IMR-90 (cell line): ENCODE measurements at regions not wholly inside any gene's neighbourhood (a gene's known extent, or its start where the extent isn't known, plus 50 kb on each side); places are given as distances from the start of the nearest gene placed in this dataset.

ENCODE experiments used
- ATAC-seq: fragments of 200-7000 bp; cut with Tn5 transposase; 2 replicates; pipeline ENCODE4 v1.9.1; 2020; ENCODE audit warnings: low read depth, mild to moderate bottlenecking, moderate library complexity
- BruUV-seq: library from RNA; stranded (reverse); fragments of 400-500 nt; replicated peaks from 2 replicates; lab custom pipeline; 2021; lab: Mats Ljungman, UMichigan
- CTCF ChIA-PET: fragments of 300-600 bp; formaldehyde crosslinking; extraction: SDS; loops from one replicate; lab custom pipeline; 2021; ENCODE audit warnings: antibody characterized with exemption; lab: Yijun Ruan, JAX
- POLR2A ChIA-PET: fragments of 300-600 bp; sonication (Branson Sonifier 250); formaldehyde crosslinking; loops from one replicate; lab custom pipeline; 2022; ENCODE audit warnings: antibody characterized with exemption; ENCODE audit not compliant: unreplicated experiment; lab: Charles Lee
- DNase-seq: peaks from one replicate; pipeline ENCODE4 v3.0.0; 2013
- H2AFZ ChIP-seq: replicated peaks from 2 replicates; pipeline ENCODE3; 2013; ENCODE audit warnings: low read length, mild to moderate bottlenecking; ENCODE audit not compliant: poor library complexity
- H2AK5ac ChIP-seq: 2 replicates; pipeline ENCODE4 v1.6.1; 2013; ENCODE audit warnings: low read depth, low read length, inconsistent platforms
- H2AK9ac ChIP-seq: replicated peaks from 2 replicates; pipeline ENCODE3; 2013; ENCODE audit warnings: mild to moderate bottlenecking, low read depth, low read length, moderate library complexity; ENCODE audit not compliant: poor library complexity
- H2BK120ac ChIP-seq: 2 replicates; pipeline ENCODE4 v1.6.1; 2013; ENCODE audit warnings: low read depth, low read length, inconsistent platforms
- H2BK15ac ChIP-seq: 3 replicates; pipeline ENCODE4 v1.6.1; 2013; ENCODE audit warnings: low read depth, low read length, inconsistent platforms
- H2BK20ac ChIP-seq: 2 replicates; pipeline ENCODE4 v1.6.1; 2013; ENCODE audit warnings: low read depth, mild to moderate bottlenecking, inconsistent platforms, low read length, moderate library complexity
- H2BK5ac ChIP-seq: 2 replicates; pipeline ENCODE4 v1.6.1; 2013; ENCODE audit warnings: mild to moderate bottlenecking, low read depth, low read length, inconsistent platforms; ENCODE audit not compliant: poor library complexity, severe bottlenecking
- H3K14ac ChIP-seq: replicated peaks from 2 replicates; pipeline ENCODE4 v1.6.1; 2013; ENCODE audit warnings: low read depth, low read length, inconsistent platforms
- H3K18ac ChIP-seq: 2 replicates; pipeline ENCODE4 v1.6.1; 2013; ENCODE audit warnings: low read depth, low read length, control low read depth
- H3K23ac ChIP-seq: 2 replicates; pipeline ENCODE4 v1.6.1; 2013; ENCODE audit warnings: low read depth, low read length, inconsistent platforms
- H3K27ac ChIP-seq: 2 replicates; pipeline ENCODE4 v1.5.1; 2013; ENCODE audit warnings: mild to moderate bottlenecking, control low read depth, low read length; ENCODE audit not compliant: insufficient read depth
- H3K27me3 ChIP-seq: 2 replicates; pipeline ENCODE4 v1.6.1; 2013; ENCODE audit warnings: low read length; ENCODE audit not compliant: control insufficient read depth, insufficient read depth
- H3K36me3 ChIP-seq: 2 replicates; pipeline ENCODE4 v1.6.1; 2013; ENCODE audit warnings: low read length, mixed read lengths; ENCODE audit not compliant: control insufficient read depth, insufficient read depth
- H3K4ac ChIP-seq: 2 replicates; pipeline ENCODE4 v1.6.1; 2013; ENCODE audit warnings: low read depth, low read length, inconsistent platforms
- H3K4me1 ChIP-seq: 2 replicates; pipeline ENCODE4 v1.6.1; 2013; ENCODE audit warnings: low read length, mixed read lengths; ENCODE audit not compliant: control insufficient read depth, insufficient read depth
- H3K4me2 ChIP-seq: 2 replicates; pipeline ENCODE4 v1.6.1; 2013; ENCODE audit warnings: low read depth, mild to moderate bottlenecking, control low read depth, low read length, moderate library complexity
- H3K4me3 ChIP-seq: 2 replicates; pipeline ENCODE4 v1.5.1; 2013; ENCODE audit warnings: low read depth, mild to moderate bottlenecking, control low read depth, low read length, moderate library complexity; ENCODE audit not compliant: insufficient read depth
- H3K56ac ChIP-seq: 2 replicates; pipeline ENCODE4 v1.6.1; 2013; ENCODE audit warnings: low read length, inconsistent platforms; ENCODE audit not compliant: insufficient read depth; ENCODE audit errors: extremely low read depth
- H3K79me1 ChIP-seq, 2 experiments: 2 replicates each; pipeline ENCODE4 v1.6.1; 2013; ENCODE audit warnings: low read length in 2 of 2, inconsistent platforms in 1 of 2, low read depth in 1 of 2
- H3K9ac ChIP-seq: 2 replicates; pipeline ENCODE4 v1.6.1; 2013; ENCODE audit warnings: low read depth, low read length, control low read depth
- H3K9me1 ChIP-seq: 2 replicates; pipeline ENCODE4 v1.6.1; 2013; ENCODE audit warnings: low read length, inconsistent platforms; ENCODE audit not compliant: insufficient read depth
- H3K9me3 ChIP-seq: 2 replicates; pipeline ENCODE4 v1.6.1; 2013; ENCODE audit warnings: low read length; ENCODE audit not compliant: control insufficient read depth, insufficient read depth
- H4K20me1 ChIP-seq: 2 replicates; pipeline ENCODE4 v1.6.1; 2013; ENCODE audit warnings: low read length, inconsistent platforms; ENCODE audit not compliant: insufficient read depth
- H4K5ac ChIP-seq: 2 replicates; pipeline ENCODE4 v1.6.1; 2013; ENCODE audit warnings: mild to moderate bottlenecking, low read depth, low read length, control low read depth
- H4K8ac ChIP-seq, 2 experiments: 2 replicates each; pipeline ENCODE4 v1.6.1; 2013; ENCODE audit warnings: low read depth in 2 of 2, low read length in 2 of 2, control low read depth in 1 of 2, inconsistent platforms in 1 of 2
- H4K91ac ChIP-seq: 2 replicates; pipeline ENCODE4 v1.6.1; 2013; ENCODE audit warnings: low read depth, low read length, inconsistent platforms; ENCODE audit not compliant: insufficient read depth
- BHLHE40 ChIP-seq: fragments of 150-350 bp; IDR thresholded peaks from 2 replicates; pipeline ENCODE4 v1.6.1; 2016; ENCODE audit warnings: mild to moderate bottlenecking, low read depth, low read length
- CEBPB ChIP-seq: IDR thresholded peaks from 2 replicates; pipeline ENCODE4 v1.6.1; 2012; ENCODE audit warnings: low read depth, low read length, improper control_type of control experiment
- CHD1 ChIP-seq: IDR thresholded peaks from 2 replicates; pipeline ENCODE4 v1.6.1; 2012; ENCODE audit warnings: low read depth, low read length, improper control_type of control experiment
- FOS ChIP-seq: fragments of 150-350 bp; IDR thresholded peaks from 2 replicates; pipeline ENCODE4 v1.6.1; 2016; ENCODE audit warnings: low read depth, low read length
- MAFK ChIP-seq: IDR thresholded peaks from 2 replicates; pipeline ENCODE4 v1.6.1; 2012; ENCODE audit warnings: low read depth, low read length, improper control_type of control experiment
- MXI1 ChIP-seq: IDR thresholded peaks from 2 replicates; pipeline ENCODE4 v1.6.1; 2012; ENCODE audit warnings: low read depth, mild to moderate bottlenecking, low read length, moderate library complexity, borderline replicate concordance
- NFE2L2 ChIP-seq: fragments of 150-350 bp; IDR thresholded peaks from 2 replicates; pipeline ENCODE4 v1.6.1; 2016; ENCODE audit warnings: low read depth, mild to moderate bottlenecking, low read length
- POLR2A ChIP-seq: IDR thresholded peaks from 2 replicates; pipeline ENCODE4 v1.6.1; 2012; ENCODE audit warnings: mild to moderate bottlenecking, low read depth, low read length
- RAD21 ChIP-seq: IDR thresholded peaks from 2 replicates; pipeline ENCODE4 v1.6.1; 2012; ENCODE audit warnings: low read length, improper control_type of control experiment
- RCOR1 ChIP-seq: IDR thresholded peaks from 2 replicates; pipeline ENCODE4 v1.6.1; 2012; ENCODE audit warnings: mild to moderate bottlenecking, low read length, improper control_type of control experiment; ENCODE audit not compliant: insufficient replicate concordance
- RFX5 ChIP-seq: IDR thresholded peaks from 2 replicates; pipeline ENCODE4 v1.8.0; 2012; ENCODE audit warnings: low read depth, mild to moderate bottlenecking, low read length, moderate library complexity
- SMC3 ChIP-seq: fragments of 150-350 bp; IDR thresholded peaks from 2 replicates; pipeline ENCODE4 v1.6.1; 2016; ENCODE audit warnings: low read depth, mild to moderate bottlenecking, antibody characterized with exemption, low read length, moderate library complexity
- WGBS, 2 experiments: methylation state at CpG; one replicate each; pipeline versions ENCODE4 v1.1.5 to v1.1.7; 2013; ENCODE audit warnings: missing lambda C conversion rate in 2 of 2; ENCODE audit not compliant: insufficient read length in 1 of 2; ENCODE audit errors: extremely low coverage in 2 of 2; 5-methylcytosine and 5-hydroxymethylcytosine counted together
- dilution Hi-C: fragments of 300-500 bp; cut with HindIII; formaldehyde crosslinking; loops from one replicate; pipeline ENCODE4 v1.14.3; 2018; ENCODE audit warnings: low sequenced_read_pairs; ENCODE audit not compliant: unreplicated experiment
- in situ Hi-C: fragments of 300-500 bp; cut with MboI; formaldehyde crosslinking; loops from 3 replicates; pipeline ENCODE4 v1.14.3; 2019; ENCODE audit warnings: low sequenced_read_pairs, inconsistent platforms, mixed read lengths
- intact Hi-C: fragments of 100-400 bp; cut with micrococcal nuclease; formaldehyde crosslinking; loops from 2 replicates; pipeline ENCODE4 v1.10.0; 2022
- TF ChIP-seq, protein P1 (sequence below): conservative IDR thresholded peaks from 2 replicates; pipeline ENCODE4 v1.5.1; 2012; ENCODE audit warnings: mild to moderate bottlenecking, low read depth, low read length, improper control_type of control experiment
- TF ChIP-seq, protein P2 (sequence below): fragments of 150-350 bp; IDR thresholded peaks from 2 replicates; pipeline ENCODE4 v1.6.1; 2017; ENCODE audit warnings: mild to moderate bottlenecking, antibody characterized with exemption, low read length, low read depth
- TF ChIP-seq, protein P3 (sequence below): fragments of 150-350 bp; IDR thresholded peaks from 2 replicates; pipeline ENCODE4 v1.6.1; 2016; ENCODE audit warnings: low read depth, mild to moderate bottlenecking, low read length, moderate library complexity, borderline replicate concordance

DNA sequence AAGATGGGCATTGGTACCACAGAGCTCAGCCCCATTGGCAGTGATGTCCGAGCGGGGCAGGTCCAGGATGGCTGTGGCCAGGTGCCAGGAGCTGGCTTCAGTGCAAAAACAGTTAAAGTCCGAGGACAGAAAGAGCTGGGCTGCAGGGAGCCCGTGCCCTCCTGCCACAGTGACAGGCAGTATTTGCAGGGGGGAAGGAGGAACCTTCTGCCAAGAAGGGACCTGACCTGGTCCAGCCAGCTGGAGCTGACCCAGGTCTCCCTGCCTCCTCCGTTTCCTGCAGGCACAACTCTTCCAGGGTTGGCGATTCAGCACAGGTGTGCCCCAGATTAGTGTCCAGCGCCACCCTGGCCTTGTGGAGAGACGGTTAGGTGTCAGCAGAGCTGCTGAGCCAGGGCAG lies 199.0 kb downstream of the ENGASE start:
- dilution Hi-C loops: no loop called here

More for the DNA sequence above, 199.0 kb downstream of the ENGASE start:
- H2BK15ac ChIP-seq: no peak overlapping the region
- no peak overlapping the region for H3K18ac ChIP-seq
- no peak overlapping the region for H2BK120ac ChIP-seq
- H3K9me3 ChIP-seq: no peaks in the 10 kb centered on the region
- CTCF ChIA-PET: no interaction called here
- ATAC-seq: no peak
- H3K4me3 ChIP-seq: no peak overlapping the region
- no peak overlapping the region for H3K27ac ChIP-seq
- no peak overlapping the region for H4K5ac ChIP-seq
- no peak overlapping the region for H3K9ac ChIP-seq
- H2BK5ac ChIP-seq: no peak overlapping the region
- no peak overlapping the region for H3K4ac ChIP-seq
- H2AK9ac ChIP-seq: no peak overlapping the region
- no peaks in the 10 kb centered on the region for H3K79me1 ChIP-seq
- intact Hi-C loops (no loop called here), in situ Hi-C loops (no loop called here)
- H3K4me1 ChIP-seq: no peaks in the 10 kb centered on the region
- no peaks in the 10 kb centered on the region for H3K36me3 ChIP-seq
- TF ChIP-seq CHD1 (no peak), RCOR1 (no peak), SMC3 (no peak), NFE2L2 (no peak), BHLHE40 (no peak), RAD21 (no peak), MXI1 (no peak), MAFK (no peak), FOS (no peak), RFX5 (no peak), CEBPB (no peak), POLR2A (no peak)
- TF ChIP-seq, protein P1, sequence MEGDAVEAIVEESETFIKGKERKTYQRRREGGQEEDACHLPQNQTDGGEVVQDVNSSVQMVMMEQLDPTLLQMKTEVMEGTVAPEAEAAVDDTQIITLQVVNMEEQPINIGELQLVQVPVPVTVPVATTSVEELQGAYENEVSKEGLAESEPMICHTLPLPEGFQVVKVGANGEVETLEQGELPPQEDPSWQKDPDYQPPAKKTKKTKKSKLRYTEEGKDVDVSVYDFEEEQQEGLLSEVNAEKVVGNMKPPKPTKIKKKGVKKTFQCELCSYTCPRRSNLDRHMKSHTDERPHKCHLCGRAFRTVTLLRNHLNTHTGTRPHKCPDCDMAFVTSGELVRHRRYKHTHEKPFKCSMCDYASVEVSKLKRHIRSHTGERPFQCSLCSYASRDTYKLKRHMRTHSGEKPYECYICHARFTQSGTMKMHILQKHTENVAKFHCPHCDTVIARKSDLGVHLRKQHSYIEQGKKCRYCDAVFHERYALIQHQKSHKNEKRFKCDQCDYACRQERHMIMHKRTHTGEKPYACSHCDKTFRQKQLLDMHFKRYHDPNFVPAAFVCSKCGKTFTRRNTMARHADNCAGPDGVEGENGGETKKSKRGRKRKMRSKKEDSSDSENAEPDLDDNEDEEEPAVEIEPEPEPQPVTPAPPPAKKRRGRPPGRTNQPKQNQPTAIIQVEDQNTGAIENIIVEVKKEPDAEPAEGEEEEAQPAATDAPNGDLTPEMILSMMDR: no peak
- TF ChIP-seq, protein P2, sequence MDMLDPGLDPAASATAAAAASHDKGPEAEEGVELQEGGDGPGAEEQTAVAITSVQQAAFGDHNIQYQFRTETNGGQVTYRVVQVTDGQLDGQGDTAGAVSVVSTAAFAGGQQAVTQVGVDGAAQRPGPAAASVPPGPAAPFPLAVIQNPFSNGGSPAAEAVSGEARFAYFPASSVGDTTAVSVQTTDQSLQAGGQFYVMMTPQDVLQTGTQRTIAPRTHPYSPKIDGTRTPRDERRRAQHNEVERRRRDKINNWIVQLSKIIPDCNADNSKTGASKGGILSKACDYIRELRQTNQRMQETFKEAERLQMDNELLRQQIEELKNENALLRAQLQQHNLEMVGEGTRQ: no peak
- TF ChIP-seq, protein P3, sequence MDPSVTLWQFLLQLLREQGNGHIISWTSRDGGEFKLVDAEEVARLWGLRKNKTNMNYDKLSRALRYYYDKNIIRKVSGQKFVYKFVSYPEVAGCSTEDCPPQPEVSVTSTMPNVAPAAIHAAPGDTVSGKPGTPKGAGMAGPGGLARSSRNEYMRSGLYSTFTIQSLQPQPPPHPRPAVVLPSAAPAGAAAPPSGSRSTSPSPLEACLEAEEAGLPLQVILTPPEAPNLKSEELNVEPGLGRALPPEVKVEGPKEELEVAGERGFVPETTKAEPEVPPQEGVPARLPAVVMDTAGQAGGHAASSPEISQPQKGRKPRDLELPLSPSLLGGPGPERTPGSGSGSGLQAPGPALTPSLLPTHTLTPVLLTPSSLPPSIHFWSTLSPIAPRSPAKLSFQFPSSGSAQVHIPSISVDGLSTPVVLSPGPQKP: no peak
- POLR2A ChIA-PET: no interaction called here
- H3K23ac ChIP-seq: no peak overlapping the region
- H3K9me1 ChIP-seq: no peaks in the 10 kb centered on the region
- WGBS, 2 experiments: 64% methylated on average over 2 of the region's 8 CpGs; no CpG with 5 or more reads in 1 of the 2 experiments
- no peaks in the 10 kb centered on the region for H4K20me1 ChIP-seq
- H2AK5ac ChIP-seq: no peak overlapping the region
- no peak overlapping the region for H3K56ac ChIP-seq
- no peak overlapping the region for H3K14ac ChIP-seq
- H4K8ac ChIP-seq: no peak overlapping the region
- no TSS peak for BruUV-seq
- no peak overlapping the region for H3K4me2 ChIP-seq
- H4K91ac ChIP-seq: no peak overlapping the region
- H2AFZ ChIP-seq: no peak overlapping the region
- H3K27me3 ChIP-seq: peaks cover 5% of the 10 kb centered on the region; the same call in 1 of the 2 replicates
- no peak for DNase-seq
- H2BK20ac ChIP-seq: no peak overlapping the region
